Chondrocyte (in vitro differentiated cells): ENCODE measurements at regions not wholly inside any gene's neighbourhood (a gene's known extent, or its start where the extent isn't known, plus 50 kb on each side); places are given as distances from the start of the nearest gene placed in this dataset.
A peak's percentile ranks its signal among the peaks of the same experiment; 100 is the strongest.
"Not testable (repeated sequence)": the region's sequence is repeated elsewhere in the genome, so short reads cannot be mapped to it uniquely, and the experiment has no call there.

ENCODE experiments used
- DNase-seq: peaks from one replicate; pipeline ENCODE4 v3.0.0; 2021; ENCODE audit warnings: mixed read lengths, low spot score
- H3K27ac Mint-ChIP-seq: one replicate; pipeline ENCODE4 v1.8.0; 2021; ENCODE audit warnings: mild to moderate bottlenecking, moderate library complexity, mixed read lengths; ENCODE audit not compliant: unreplicated experiment
- H3K27me3 Mint-ChIP-seq: 2 replicates; pipeline ENCODE4 v1.8.0; 2021; ENCODE audit warnings: low read depth, mixed read lengths
- H3K36me3 Mint-ChIP-seq: 2 replicates; pipeline ENCODE4 v1.8.0; 2021; ENCODE audit warnings: low read depth, mixed read lengths
- H3K4me1 Mint-ChIP-seq: 2 replicates; pipeline ENCODE4 v1.8.0; 2021; ENCODE audit warnings: low read depth, mild to moderate bottlenecking, mixed read lengths
- H3K4me3 Mint-ChIP-seq: one replicate; pipeline ENCODE4 v1.8.0; 2021; ENCODE audit warnings: mild to moderate bottlenecking, moderate library complexity, mixed read lengths; ENCODE audit not compliant: unreplicated experiment
- H3K9me3 Mint-ChIP-seq: 2 replicates; pipeline ENCODE4 v1.8.0; 2021; ENCODE audit warnings: low read depth, mixed read lengths
- TF ChIP-seq, protein P1 (sequence below): fragments of 200-600 bp; sonication (generic); IDR thresholded peaks from 2 replicates; pipeline ENCODE4 v1.5.0; 2021; ENCODE audit warnings: antibody characterized with exemption, mild to moderate bottlenecking, moderate library complexity

GRCh38 chr14:61145034-61145902 lies 135.9 kb downstream of the TMEM30B start:
- no peak for DNase-seq
- peaks cover 4% of the 10 kb centered on the region for H3K36me3 Mint-ChIP-seq
- no peaks in the 10 kb centered on the region for H3K27me3 Mint-ChIP-seq
- H3K27ac Mint-ChIP-seq: peak overlapping the region; percentile 98
- peaks cover 5% of the 10 kb centered on the region for H3K9me3 Mint-ChIP-seq
- H3K4me1 Mint-ChIP-seq: peaks cover 80% of the 10 kb centered on the region
- H3K4me3 Mint-ChIP-seq: no peak overlapping the region
- TF ChIP-seq, protein P1, sequence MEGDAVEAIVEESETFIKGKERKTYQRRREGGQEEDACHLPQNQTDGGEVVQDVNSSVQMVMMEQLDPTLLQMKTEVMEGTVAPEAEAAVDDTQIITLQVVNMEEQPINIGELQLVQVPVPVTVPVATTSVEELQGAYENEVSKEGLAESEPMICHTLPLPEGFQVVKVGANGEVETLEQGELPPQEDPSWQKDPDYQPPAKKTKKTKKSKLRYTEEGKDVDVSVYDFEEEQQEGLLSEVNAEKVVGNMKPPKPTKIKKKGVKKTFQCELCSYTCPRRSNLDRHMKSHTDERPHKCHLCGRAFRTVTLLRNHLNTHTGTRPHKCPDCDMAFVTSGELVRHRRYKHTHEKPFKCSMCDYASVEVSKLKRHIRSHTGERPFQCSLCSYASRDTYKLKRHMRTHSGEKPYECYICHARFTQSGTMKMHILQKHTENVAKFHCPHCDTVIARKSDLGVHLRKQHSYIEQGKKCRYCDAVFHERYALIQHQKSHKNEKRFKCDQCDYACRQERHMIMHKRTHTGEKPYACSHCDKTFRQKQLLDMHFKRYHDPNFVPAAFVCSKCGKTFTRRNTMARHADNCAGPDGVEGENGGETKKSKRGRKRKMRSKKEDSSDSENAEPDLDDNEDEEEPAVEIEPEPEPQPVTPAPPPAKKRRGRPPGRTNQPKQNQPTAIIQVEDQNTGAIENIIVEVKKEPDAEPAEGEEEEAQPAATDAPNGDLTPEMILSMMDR: peak; percentile 28

DNA sequence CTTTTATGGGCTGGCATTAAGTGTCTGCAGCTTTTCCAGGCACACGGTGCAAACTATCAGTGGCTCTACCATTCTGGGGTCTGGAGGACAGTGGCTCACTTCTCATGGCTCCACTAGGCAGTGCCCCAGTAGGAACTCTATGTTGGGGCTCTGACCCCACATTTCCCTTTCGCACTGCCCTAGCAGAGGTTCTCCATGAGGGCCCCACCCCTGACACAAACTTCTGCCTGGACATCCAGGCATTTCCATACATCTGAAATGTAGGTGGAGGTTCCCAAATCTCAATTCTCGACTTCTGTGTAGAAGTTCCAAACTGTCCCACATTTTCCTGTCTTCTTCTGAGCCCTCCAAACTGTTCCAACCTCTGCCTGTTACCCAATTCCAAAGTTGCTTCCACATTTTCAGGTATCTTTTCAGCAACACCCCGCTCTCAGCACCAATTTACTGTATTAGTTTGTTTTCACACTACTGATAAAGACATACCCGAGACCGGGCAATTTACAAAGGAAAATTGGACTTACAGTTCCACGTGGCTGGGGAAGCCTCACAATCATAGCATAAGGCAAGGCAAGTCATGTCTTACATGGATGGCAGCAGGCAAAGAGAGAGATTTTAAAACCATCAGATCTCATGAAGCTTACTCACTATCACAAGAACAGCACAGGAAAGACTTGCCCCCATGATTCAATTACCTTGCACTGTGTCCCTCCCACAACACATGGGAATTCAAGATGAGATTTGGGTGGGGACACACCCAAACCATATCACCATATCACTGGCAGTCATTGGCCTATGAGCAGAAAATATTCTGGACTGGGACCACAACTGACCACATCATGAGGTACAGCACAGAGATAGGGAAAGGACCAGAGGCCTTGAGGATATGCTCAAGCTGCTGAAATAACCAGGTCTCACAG lies 136.8 kb downstream of the TMEM30B start:
- DNase-seq, H3K27me3 Mint-ChIP-seq, H3K36me3 Mint-ChIP-seq, H3K9me3 Mint-ChIP-seq, H3K4me3 Mint-ChIP-seq: not testable (repeated sequence)
- peaks cover 78% of the 10 kb centered on the region for H3K4me1 Mint-ChIP-seq
- peak overlapping the region; percentile 98 for H3K27ac Mint-ChIP-seq

- no peak overlapping the region for H3K4me3 Mint-ChIP-seq
Measured at GRCh38 chr14:61140872-61141271, 140.3 kb downstream of the TMEM30B start.

GRCh38 chr14:61140271-61140670 lies 140.9 kb downstream of the TMEM30B start:
- peaks cover 37% of the 10 kb centered on the region for H3K4me1 Mint-ChIP-seq
- peak overlapping the region; percentile 74 for H3K27ac Mint-ChIP-seq
- peaks cover 4% of the 10 kb centered on the region for H3K36me3 Mint-ChIP-seq
- no peak for DNase-seq
- H3K9me3 Mint-ChIP-seq: peaks cover 5% of the 10 kb centered on the region
- TF ChIP-seq, protein P1: no peak
- no peak overlapping the region for H3K4me3 Mint-ChIP-seq
- no peaks in the 10 kb centered on the region for H3K27me3 Mint-ChIP-seq

More at GRCh38 chr14:61140872-61141271, 140.3 kb downstream of the TMEM30B start:
- Mint-ChIP-seq H3K36me3 (peaks cover 4% of the 10 kb centered on the region), H3K27ac (peak overlapping the region; percentile 74), H3K27me3 (no peaks in the 10 kb centered on the region), H3K4me1 (peaks cover 43% of the 10 kb centered on the region), H3K9me3 (peaks cover 5% of the 10 kb centered on the region)
- TF ChIP-seq, protein P1: no peak
- no peak for DNase-seq

GRCh38 chr14:61139006-61139599 lies 142.0 kb downstream of the TMEM30B start:
- Mint-ChIP-seq H3K4me1 (peaks cover 25% of the 10 kb centered on the region), H3K27ac (no peak overlapping the region), H3K27me3 (no peaks in the 10 kb centered on the region), H3K36me3 (no peaks in the 10 kb centered on the region), H3K9me3 (no peaks in the 10 kb centered on the region), H3K4me3 (no peak overlapping the region)
- TF ChIP-seq, protein P1: no peak
- no peak for DNase-seq
